ENCODE measurements at regions not wholly inside any gene's neighbourhood (a gene's known extent, or its start where the extent isn't known, plus 50 kb on each side); places are given as distances from the start of the nearest gene placed in this dataset.
"Not testable (repeated sequence)": the region's sequence is repeated elsewhere in the genome, so short reads cannot be mapped to it uniquely, and the experiment has no call there.

DNA sequence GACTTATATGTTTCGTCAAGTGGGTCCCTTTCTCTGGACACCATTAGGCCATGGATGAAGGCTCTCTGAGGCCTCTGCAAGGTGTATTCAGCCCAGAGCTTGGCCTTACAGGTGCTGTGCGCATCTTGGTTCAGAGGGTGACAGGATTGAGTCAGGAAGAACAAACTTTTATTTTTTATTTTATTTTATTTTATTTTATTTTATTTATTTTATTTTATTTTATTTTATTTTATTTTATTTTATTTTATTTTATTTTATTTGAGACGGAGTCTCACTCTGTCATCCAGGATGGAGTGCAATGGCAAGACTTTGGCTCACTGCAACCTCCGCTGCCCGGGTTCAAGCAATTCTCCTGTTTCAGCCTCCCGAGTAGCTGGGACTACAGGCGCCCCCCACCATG lies 370.4 kb upstream of the CLNK start:
- not testable (repeated sequence) for DNase-seq (ENCODE audit: low spot score)

DNA sequence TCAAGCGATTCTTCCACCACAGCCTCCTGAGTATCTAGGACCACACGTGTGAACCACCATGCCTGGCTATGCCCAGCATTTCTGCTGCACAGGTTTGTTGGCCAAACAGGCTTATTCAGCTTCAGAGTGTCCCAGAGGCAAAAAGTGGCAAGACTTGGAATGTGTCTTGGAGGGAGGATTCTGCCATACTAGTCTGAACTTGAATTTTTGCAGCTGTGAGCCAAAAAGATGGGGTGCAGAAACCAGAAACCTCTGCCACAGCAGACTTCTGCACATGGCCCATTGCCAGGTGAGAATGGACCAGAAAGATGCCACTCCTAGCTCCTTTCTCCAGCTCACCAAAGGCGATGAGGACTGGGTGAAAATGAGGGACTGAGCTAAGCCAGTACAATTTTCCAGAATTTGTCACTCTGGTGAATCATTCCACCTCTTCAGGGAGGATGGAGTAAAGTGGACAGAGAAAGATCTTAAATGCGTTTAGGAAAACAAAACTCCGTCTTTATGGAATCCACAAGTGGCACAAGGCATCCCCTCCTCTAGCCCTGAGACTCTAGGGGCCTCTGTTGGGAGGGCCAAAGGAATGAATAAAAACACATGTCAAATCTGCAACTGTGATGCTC lies 369.1 kb upstream of the CLNK start:
- DNase-seq (ENCODE audit: low spot score) = no peak

DNA sequence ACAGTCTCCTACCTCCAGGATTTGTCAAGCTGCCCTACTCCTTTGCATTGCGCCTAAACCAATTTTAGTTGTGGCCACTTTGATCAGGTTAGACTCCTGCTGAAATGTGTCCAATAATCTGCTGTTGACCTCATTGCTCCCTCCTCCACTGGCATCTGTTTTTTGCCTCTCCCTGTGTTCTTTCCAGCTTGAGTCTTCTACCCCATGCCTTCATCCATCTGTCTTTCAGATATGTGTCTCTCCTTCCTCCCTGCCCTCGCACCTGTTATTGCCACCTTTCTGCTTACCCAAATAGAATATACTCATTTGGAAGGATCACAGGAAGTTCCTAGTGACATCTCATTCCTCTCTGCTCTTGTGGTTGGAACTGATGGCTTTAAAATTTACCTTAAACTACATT lies 366.6 kb upstream of the CLNK start:
- no peak for DNase-seq (ENCODE audit: low spot score)

GRCh38 chr4:11050766-11051165 lies 366.2 kb upstream of the CLNK start:
- DNase-seq (ENCODE audit: low spot score) = no peak

DNA sequence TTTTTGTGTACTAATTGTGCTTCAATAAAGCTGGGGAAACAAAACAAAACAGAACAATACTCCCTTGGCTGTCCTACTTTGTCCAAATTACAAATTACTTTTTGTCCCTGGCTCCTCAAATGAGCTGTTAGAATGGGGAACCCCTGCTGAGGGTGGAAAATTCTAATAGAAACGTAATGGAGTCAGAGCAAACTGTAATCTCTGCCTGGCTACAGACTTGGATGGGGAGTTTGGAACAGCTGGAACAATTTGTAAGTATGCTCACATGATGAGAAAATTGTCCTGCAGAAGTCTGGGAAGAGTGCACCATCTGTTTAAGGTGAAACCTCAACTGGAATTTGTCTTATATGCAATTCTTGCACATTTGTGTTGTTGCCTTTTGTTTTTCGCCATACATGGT lies 364.4 kb upstream of the CLNK start:
- no peak for DNase-seq (ENCODE audit: low spot score)

- no peak for DNase-seq (ENCODE audit: low spot score)
These were observed 358.2 kb upstream of the CLNK start for GRCh38 chr4:11042760-11043159.

GRCh38 chr4:11039634-11040131 lies 355.1 kb upstream of the CLNK start:
- DNase-seq (ENCODE audit: low spot score) = no peak

- no peak for DNase-seq (ENCODE audit: low spot score)
These were observed 354.4 kb upstream of the CLNK start for GRCh38 chr4:11038926-11039325.

GRCh38 chr4:11037637-11038036 lies 353.1 kb upstream of the CLNK start:
- no peak for DNase-seq (ENCODE audit: low spot score)

- no peak for DNase-seq (ENCODE audit: low spot score)
These were observed 343.8 kb upstream of the CLNK start for GRCh38 chr4:11028334-11028733.

DNA sequence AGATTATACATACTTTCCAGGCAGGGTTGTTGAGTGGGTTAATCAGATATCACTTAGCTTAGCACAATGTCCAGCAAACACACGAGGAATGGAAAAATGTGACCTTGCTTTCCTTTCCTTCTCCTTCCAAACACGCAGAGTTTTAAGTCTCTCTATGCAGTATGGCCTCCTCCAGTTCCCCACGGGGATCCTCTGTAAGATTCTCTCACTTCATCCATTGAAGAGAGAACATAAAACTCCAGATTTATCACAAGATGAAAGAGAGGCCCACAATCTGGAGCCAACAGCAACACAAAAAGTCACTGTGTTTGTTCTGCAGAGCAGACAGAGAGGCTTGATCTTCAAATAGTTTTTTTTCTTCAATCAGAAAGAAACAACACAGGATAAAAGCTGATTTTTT lies 336.8 kb upstream of the CLNK start:
- DNase-seq (ENCODE audit: low spot score) = no peak

GRCh38 chr4:11019451-11020240 lies 335.1 kb upstream of the CLNK start:
- no peak for DNase-seq (ENCODE audit: low spot score)

DNA sequence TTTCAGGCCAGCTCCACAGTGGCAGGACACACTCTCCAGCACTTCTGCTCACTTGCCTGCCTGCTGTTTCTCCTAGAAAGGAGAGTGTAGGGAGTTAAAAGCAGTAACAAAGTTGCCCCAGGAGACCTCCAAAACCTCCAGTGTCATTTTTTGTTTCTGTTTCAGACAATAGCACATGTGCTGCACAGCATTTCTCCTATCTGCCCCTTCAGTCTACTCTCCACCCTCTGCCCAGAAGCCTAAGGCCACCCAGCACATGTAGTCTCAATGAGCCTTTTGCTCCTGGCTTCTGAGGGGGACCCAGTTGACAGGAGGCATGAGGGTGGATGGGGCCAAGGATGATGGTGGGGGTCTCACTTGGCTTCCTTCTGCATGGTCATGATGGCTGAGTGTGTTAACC lies 329.6 kb upstream of the CLNK start:
- DNase-seq (ENCODE audit: low spot score) = no peak

GRCh38 chr4:11013094-11013664 lies 328.6 kb upstream of the CLNK start:
- no peak for DNase-seq (ENCODE audit: low spot score)

- DNase-seq (ENCODE audit: low spot score) = no peak
These were observed 326.7 kb upstream of the CLNK start for GRCh38 chr4:11011249-11011648.

GRCh38 chr4:11010624-11011023 lies 326.1 kb upstream of the CLNK start:
- DNase-seq (ENCODE audit: low spot score) = no peak

DNA sequence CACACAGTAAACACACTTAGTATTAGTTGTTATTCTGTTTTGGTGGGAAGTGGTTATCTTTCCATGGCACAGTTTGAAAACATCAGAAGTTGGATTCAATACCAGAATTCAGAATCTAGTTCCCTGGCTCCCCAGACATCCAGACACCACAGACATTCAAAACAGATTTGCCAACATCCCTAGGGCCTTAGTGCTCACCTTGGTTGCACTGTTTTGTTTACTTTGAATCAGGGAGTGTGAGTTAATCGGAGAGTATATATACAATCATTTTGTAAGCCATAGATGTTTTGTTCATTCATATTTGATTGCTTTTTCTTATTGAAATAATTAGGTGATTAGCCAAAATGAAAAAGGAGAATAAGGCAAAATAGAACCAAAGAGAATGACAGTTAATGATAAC lies 324.7 kb upstream of the CLNK start:
- DNase-seq (ENCODE audit: low spot score) = no peak

- DNase-seq (ENCODE audit: low spot score) = no peak
These were observed 320.7 kb upstream of the CLNK start for GRCh38 chr4:11005300-11005699.

GRCh38 chr4:11004818-11005217 lies 320.2 kb upstream of the CLNK start:
- no peak for DNase-seq (ENCODE audit: low spot score)

GRCh38 chr4:11002961-11003360 lies 318.4 kb upstream of the CLNK start:
- DNase-seq (ENCODE audit: low spot score) = no peak

DNA sequence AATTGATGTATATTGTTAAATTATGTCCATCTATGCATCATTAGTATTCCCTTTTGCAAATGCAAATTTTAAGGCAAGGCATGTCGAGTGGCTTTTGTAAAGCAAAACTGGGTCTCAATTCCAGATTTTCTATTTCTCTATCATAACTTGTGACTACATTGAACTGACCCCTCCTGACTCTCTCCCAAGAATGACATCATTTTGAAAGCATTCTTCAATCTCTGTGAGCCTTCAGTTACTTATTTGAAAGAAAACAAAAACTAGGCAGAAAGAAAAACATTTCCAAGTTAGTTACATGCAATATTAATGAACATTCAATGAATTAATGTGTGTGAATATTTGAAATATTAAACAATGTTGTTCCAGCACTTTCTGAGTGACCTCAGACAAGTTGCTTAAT lies 314.3 kb upstream of the CLNK start:
- DNase-seq (ENCODE audit: low spot score) = no peak

GRCh38 chr4:10984815-10985214 lies 300.2 kb upstream of the CLNK start:
- DNase-seq (ENCODE audit: low spot score) = no peak

Data from SK-N-DZ (cell line).